Thoracic aorta (tissue), 2 donors: ENCODE measurements at regions not wholly inside any gene's neighbourhood (a gene's known extent, or its start where the extent isn't known, plus 50 kb on each side); places are given as distances from the start of the nearest gene placed in this dataset.

ENCODE experiments used
- ATAC-seq: fragments of 150-250 bp; one replicate; pipeline ENCODE4 v1.8.0; 2017; ENCODE audit warnings: low read depth; ENCODE audit not compliant: insufficient number of reproducible peaks, low FRiP score
- DNase-seq: peaks from one replicate; pipeline ENCODE4 v3.0.0-alpha.2; 2020; ENCODE audit warnings: low spot score
- H3K27ac ChIP-seq, 2 donors: fragments of 200-600 bp; sonication (generic); 1 replicate in 1 of 2; 2 replicates in 1 of 2; pipeline ENCODE4 v1.5.1; 2016; ENCODE audit warnings: mild to moderate bottlenecking in 2 of 2, moderate library complexity in 2 of 2
- H3K27me3 ChIP-seq: fragments of 200-600 bp; sonication (generic); replicated peaks from 2 replicates; pipeline ENCODE4 v1.6.0; 2016; ENCODE audit warnings: mild to moderate bottlenecking; ENCODE audit not compliant: insufficient read depth
- H3K36me3 ChIP-seq: fragments of 200-600 bp; sonication (generic); one replicate; pipeline ENCODE4 v1.5.1; 2016
- H3K4me1 ChIP-seq, 2 donors: fragments of 200-600 bp; sonication (generic); 1 replicate in 1 of 2; 2 replicates in 1 of 2; pipeline versions ENCODE4 v1.5.1 to v1.6.0; 2016; ENCODE audit warnings: low read depth in 2 of 2, mild to moderate bottlenecking in 1 of 2; ENCODE audit not compliant: control insufficient read depth in 1 of 2
- H3K4me3 ChIP-seq: fragments of 200-600 bp; sonication (generic); 2 replicates; pipeline ENCODE4 v1.5.1; 2016; ENCODE audit warnings: mild to moderate bottlenecking
- H3K9me3 ChIP-seq: fragments of 200-600 bp; sonication (generic); 2 replicates; pipeline ENCODE4 v1.5.1; 2016
- CTCF ChIP-seq: fragments of 200-600 bp; sonication (generic); IDR thresholded peaks from one replicate; pipeline ENCODE4 v1.5.1; 2019; ENCODE audit warnings: antibody characterized with exemption

DNA sequence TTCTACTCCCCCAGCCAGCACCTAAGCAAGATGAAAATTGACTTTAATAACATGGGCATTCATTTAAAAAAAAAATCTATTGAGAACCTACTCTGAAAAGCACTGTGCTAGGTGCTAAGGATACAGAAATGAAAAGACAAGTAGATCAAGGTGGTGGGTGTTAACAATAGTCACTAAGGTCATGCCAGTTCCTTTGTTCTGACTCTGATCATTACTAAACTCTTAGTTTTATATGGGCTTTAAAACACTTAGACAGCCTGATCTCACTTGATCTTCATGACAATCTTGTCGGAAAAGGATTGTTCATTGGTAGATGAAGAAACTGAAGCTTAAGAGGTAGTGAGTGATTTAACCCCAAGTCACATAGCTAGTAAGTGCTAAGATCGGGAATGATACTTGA is 285.7 kb upstream of the PRDM1 start:
- Histone ChIP-seq H3K27me3 (no peaks in the 10 kb centered on the region), H3K4me1 (peaks cover 4 to 13% of the 10 kb centered on the region in 2 donors), H3K27ac (no peak overlapping the region), H3K4me3 (no peak overlapping the region), H3K9me3 (no peaks in the 10 kb centered on the region), H3K36me3 (no peaks in the 10 kb centered on the region)
- DNase-seq (no peak), ATAC-seq (no peak)
- no peak for TF ChIP-seq CTCF

DNA sequence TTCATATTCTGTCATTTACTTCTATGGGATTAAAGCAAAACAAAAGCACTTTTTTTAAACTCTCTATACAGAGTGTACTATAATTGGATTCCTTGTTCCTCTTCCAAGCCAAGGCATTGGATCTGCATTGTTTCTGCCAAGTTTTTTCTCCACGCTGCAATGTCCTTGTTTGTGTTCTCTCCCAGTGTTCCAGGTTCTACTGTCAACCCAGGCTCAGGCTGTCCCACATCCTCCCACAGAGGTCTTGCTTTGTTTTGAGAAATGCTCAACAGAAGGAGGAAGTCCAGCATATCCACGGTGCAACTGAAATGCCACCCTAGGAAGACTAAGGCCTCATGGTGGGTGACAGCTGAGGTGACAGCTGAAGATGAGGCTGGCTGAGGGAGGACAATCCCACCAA is 287.1 kb upstream of the PRDM1 start:
- H3K27ac ChIP-seq = no peak overlapping the region
- no peaks in the 10 kb centered on the region for H3K9me3 ChIP-seq
- no peaks in the 10 kb centered on the region for H3K36me3 ChIP-seq
- DNase-seq (no peak), ATAC-seq (no peak)
- TF ChIP-seq CTCF = no peak
- H3K4me3 ChIP-seq = no peak overlapping the region
- peaks cover 4 to 13% of the 10 kb centered on the region in 2 donors for H3K4me1 ChIP-seq
- H3K27me3 ChIP-seq = no peaks in the 10 kb centered on the region

DNA sequence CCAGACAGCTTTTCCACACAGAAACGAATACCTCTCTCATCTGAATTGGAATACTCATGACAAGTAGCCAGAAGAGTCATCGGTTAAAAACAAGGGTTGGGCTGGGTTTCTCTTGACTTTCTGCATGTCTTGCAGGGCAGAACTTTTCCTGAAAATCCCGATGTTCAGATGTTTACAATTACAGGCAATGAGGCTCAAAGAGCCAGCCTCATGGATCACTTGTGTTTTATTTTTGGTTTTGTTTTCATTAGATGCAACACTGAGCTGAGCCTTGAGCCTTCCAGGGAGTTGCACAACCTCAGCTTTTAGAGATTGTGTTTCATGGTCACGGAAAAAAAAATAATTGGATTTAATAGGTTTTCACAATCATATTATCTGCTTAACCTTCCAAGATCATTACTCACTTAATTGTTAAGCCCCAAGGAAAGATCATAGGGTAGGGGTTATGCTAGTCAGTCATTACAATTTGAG is 288.1 kb upstream of the PRDM1 start:
- Histone ChIP-seq H3K4me3 (no peak overlapping the region), H3K9me3 (no peaks in the 10 kb centered on the region), H3K27me3 (no peaks in the 10 kb centered on the region), H3K4me1 (peaks cover 7 to 13% of the 10 kb centered on the region in 2 donors), H3K27ac (no peak overlapping the region), H3K36me3 (no peaks in the 10 kb centered on the region)
- DNase-seq (no peak), ATAC-seq (no peak)
- TF ChIP-seq CTCF = no peak

- Histone ChIP-seq H3K4me1 (peaks cover 7 to 13% of the 10 kb centered on the region in 2 donors), H3K9me3 (no peaks in the 10 kb centered on the region), H3K27me3 (no peaks in the 10 kb centered on the region), H3K4me3 (no peak overlapping the region), H3K27ac (no peak overlapping the region), H3K36me3 (no peaks in the 10 kb centered on the region)
- ATAC-seq (no peak), DNase-seq (no peak)
- no peak for TF ChIP-seq CTCF
Measured at GRCh38 chr6:105797286-105797979, 288.7 kb upstream of the PRDM1 start.

- ATAC-seq = no peak
- DNase-seq = no peak
- Histone ChIP-seq H3K27me3 (no peaks in the 10 kb centered on the region), H3K4me3 (no peak overlapping the region), H3K4me1 (peaks cover 7 to 13% of the 10 kb centered on the region in 2 donors), H3K9me3 (no peaks in the 10 kb centered on the region), H3K27ac (no peak overlapping the region), H3K36me3 (no peaks in the 10 kb centered on the region)
- no peak for TF ChIP-seq CTCF
Measured at GRCh38 chr6:105795913-105796517, 290.1 kb upstream of the PRDM1 start.
